ENCODE measurements at regions not wholly inside any gene's neighbourhood (a gene's known extent, or its start where the extent isn't known, plus 50 kb on each side); places are given as distances from the start of the nearest gene placed in this dataset.

DNA sequence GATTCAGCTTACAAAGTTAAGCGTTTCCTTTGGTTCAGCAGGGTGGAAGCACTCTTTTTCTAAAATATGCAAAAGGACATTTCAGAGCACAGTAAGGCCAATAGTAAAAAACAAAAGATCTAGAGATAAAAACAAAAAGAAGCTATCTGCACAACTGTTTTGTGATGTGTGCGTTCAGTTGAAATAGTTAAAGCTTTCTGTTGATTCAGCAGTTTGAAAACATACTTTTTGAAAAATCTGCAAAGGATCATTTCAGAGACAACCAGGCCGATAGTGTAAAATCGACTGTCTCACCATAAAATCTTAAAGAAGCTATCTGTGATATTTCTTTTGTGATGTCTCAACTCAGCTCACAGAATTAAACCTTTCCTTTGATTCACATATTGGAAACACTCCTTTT lies 300.0 kb upstream of the ALG10B start:
- Histone ChIP-seq H3K4me1 (ENCODE audit: control insufficient read depth in 1 of 2, insufficient read depth in 2 of 2, low read length in 2 of 2) (no peaks in the 10 kb centered on the region), H3K36me3 (ENCODE audit: control insufficient read depth in 1 of 2, insufficient read depth in 2 of 2, low read length in 1 of 2) (no peaks in the 10 kb centered on the region), H3K27ac (ENCODE audit: low read depth in 1 of 2, low read length in 2 of 2) (no peak overlapping the region), H3K4me3 (ENCODE audit: low read length in 2 of 2) (no peak overlapping the region), H3K9me3 (ENCODE audit: control insufficient read depth, low read length) (no peaks in the 10 kb centered on the region), H3K27me3 (ENCODE audit: control insufficient read depth in 1 of 2, insufficient read depth in 2 of 2, low read length in 1 of 2) (no peaks in the 10 kb centered on the region)
- DNase-seq (no peak), ATAC-seq (ENCODE audit: low FRiP score) (no peak)
- intact Hi-C loops (cut with DNase I), result no loop called here
- WGBS, 2 donors, result 57 to 69% methylated on average over 4 of the region's 4 CpGs

DNA sequence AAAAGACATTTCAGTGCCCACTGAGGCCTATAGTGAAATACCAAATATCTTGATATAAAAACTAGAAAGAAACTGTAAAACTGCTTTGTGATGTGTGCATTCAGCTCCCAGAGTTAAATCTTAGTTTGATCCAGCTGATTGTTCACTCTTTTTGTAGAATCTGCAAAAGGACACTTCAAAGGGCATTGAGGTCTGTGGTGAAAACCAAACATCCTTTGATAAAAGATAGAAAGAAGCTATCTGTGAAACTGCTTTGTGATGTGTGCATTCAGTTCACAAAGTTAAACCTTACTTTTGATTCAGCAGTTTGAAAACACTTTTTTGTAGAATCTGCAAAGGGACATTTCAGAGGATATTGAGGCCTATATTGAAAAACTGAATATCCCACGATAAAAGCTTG lies 290.7 kb upstream of the ALG10B start:
- Histone ChIP-seq H3K27ac (ENCODE audit: low read depth in 1 of 2, low read length in 2 of 2) (no peak overlapping the region), H3K27me3 (ENCODE audit: control insufficient read depth in 1 of 2, insufficient read depth in 2 of 2, low read length in 1 of 2) (peaks cover 0 to 2% of the 10 kb centered on the region in 2 donors), H3K9me3 (ENCODE audit: control insufficient read depth, low read length) (peaks cover 3% of the 10 kb centered on the region), H3K4me1 (ENCODE audit: control insufficient read depth in 1 of 2, insufficient read depth in 2 of 2, low read length in 2 of 2) (no peaks in the 10 kb centered on the region), H3K4me3 (ENCODE audit: low read length in 2 of 2) (no peak overlapping the region), H3K36me3 (ENCODE audit: control insufficient read depth in 1 of 2, insufficient read depth in 2 of 2, low read length in 1 of 2) (no peaks in the 10 kb centered on the region)
- intact Hi-C loops (cut with DNase I), result no loop called here
- ATAC-seq (ENCODE audit: low FRiP score) (no peak), DNase-seq (no peak)
- WGBS, 2 donors, result 29 to 30% methylated on average over 1 of the region's 1 CpG

GRCh38 chr12:38053113-38053512 lies 263.5 kb upstream of the ALG10B start:
- intact Hi-C loops (cut with DNase I), result no loop called here
- WGBS, 2 donors, result 51 to 61% methylated on average over 16 of the region's 16 CpGs
- DNase-seq (no peak), ATAC-seq (ENCODE audit: low FRiP score) (no peak)
- no peak overlapping the region for H3K4me3 ChIP-seq (ENCODE audit: low read length in 2 of 2)
- H3K4me1 ChIP-seq (ENCODE audit: control insufficient read depth in 1 of 2, insufficient read depth in 2 of 2, low read length in 2 of 2), result no peaks in the 10 kb centered on the region
- no peaks in the 10 kb centered on the region for H3K27me3 ChIP-seq (ENCODE audit: control insufficient read depth in 1 of 2, insufficient read depth in 2 of 2, low read length in 1 of 2)
- no peaks in the 10 kb centered on the region for H3K36me3 ChIP-seq (ENCODE audit: control insufficient read depth in 1 of 2, insufficient read depth in 2 of 2, low read length in 1 of 2)
- H3K9me3 ChIP-seq (ENCODE audit: control insufficient read depth, low read length), result no peaks in the 10 kb centered on the region
- H3K27ac ChIP-seq (ENCODE audit: low read depth in 1 of 2, low read length in 2 of 2), result no peak overlapping the region

- no peak overlapping the region for H3K27ac ChIP-seq (ENCODE audit: low read depth in 1 of 2, low read length in 2 of 2)
- no peaks in the 10 kb centered on the region for H3K27me3 ChIP-seq (ENCODE audit: control insufficient read depth in 1 of 2, insufficient read depth in 2 of 2, low read length in 1 of 2)
- no peaks in the 10 kb centered on the region for H3K36me3 ChIP-seq (ENCODE audit: control insufficient read depth in 1 of 2, insufficient read depth in 2 of 2, low read length in 1 of 2)
- H3K4me1 ChIP-seq (ENCODE audit: control insufficient read depth in 1 of 2, insufficient read depth in 2 of 2, low read length in 2 of 2), result no peaks in the 10 kb centered on the region
- no peak overlapping the region for H3K4me3 ChIP-seq (ENCODE audit: low read length in 2 of 2)
- DNase-seq (no peak), ATAC-seq (ENCODE audit: low FRiP score) (no peak)
- intact Hi-C loops (cut with DNase I), result no loop called here
- no peaks in the 10 kb centered on the region for H3K9me3 ChIP-seq (ENCODE audit: control insufficient read depth, low read length)
- WGBS, 2 donors, result 63 to 64% methylated on average over 34 of the region's 34 CpGs
These were observed 262.7 kb upstream of the ALG10B start for GRCh38 chr12:38053655-38054464.

DNA sequence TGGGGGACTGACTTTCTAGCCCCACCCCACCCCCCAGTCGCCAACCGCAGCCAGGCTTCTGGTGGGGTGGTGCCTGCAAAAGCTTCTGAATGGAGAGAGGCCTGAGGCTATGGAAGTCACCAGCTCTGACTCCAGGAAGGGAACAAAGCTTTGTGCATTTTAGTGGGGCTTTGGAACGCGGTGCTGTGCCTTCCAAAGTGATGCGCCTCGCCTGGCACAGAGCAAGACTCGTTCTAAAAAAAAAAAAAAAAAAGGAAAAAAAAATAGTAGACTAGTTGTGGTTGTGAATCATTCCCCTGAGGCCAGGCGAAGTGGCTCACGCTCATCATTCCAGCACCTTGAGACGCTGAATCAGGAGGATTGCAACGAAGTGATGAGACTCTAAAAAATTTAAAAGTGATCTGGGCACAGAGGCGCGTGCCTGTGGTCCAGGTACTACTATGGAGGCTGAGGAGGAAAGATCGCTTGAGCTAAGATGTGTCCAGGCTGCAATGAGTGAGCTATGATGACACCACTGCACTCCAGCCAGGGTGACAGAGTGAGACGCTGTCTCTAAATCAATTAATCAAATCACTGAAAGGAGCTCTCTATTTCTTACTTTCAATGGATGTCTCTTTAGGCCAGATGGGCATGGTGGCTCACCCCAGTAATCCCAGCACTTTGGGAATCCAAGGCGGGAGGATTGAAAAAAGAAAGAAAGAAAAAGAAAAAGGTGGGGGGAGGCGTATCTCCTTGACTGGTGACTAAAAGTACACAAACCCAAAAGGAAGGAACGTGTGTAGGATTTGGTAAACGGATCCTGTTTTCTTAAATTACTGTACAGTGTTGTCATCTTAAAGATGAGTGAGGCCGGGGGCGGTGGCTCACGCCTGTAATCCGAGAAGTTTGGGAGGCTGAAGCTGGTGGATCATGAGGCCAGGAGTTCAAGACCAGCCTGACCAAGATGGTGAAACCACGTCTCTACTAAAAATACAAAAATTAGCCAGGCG lies 259.6 kb upstream of the ALG10B start:
- DNase-seq (no peak), ATAC-seq (ENCODE audit: low FRiP score) (no peak)
- Histone ChIP-seq H3K4me1 (ENCODE audit: control insufficient read depth in 1 of 2, insufficient read depth in 2 of 2, low read length in 2 of 2) (no peaks in the 10 kb centered on the region), H3K4me3 (ENCODE audit: low read length in 2 of 2) (no peak overlapping the region), H3K27ac (ENCODE audit: low read depth in 1 of 2, low read length in 2 of 2) (no peak overlapping the region), H3K36me3 (ENCODE audit: control insufficient read depth in 1 of 2, insufficient read depth in 2 of 2, low read length in 1 of 2) (no peaks in the 10 kb centered on the region), H3K27me3 (ENCODE audit: control insufficient read depth in 1 of 2, insufficient read depth in 2 of 2, low read length in 1 of 2) (no peaks in the 10 kb centered on the region), H3K9me3 (ENCODE audit: control insufficient read depth, low read length) (no peaks in the 10 kb centered on the region)
- intact Hi-C loops (cut with DNase I), result no loop called here
- WGBS, 2 donors, result 75 to 78% methylated on average over 25 of the region's 25 CpGs

DNA sequence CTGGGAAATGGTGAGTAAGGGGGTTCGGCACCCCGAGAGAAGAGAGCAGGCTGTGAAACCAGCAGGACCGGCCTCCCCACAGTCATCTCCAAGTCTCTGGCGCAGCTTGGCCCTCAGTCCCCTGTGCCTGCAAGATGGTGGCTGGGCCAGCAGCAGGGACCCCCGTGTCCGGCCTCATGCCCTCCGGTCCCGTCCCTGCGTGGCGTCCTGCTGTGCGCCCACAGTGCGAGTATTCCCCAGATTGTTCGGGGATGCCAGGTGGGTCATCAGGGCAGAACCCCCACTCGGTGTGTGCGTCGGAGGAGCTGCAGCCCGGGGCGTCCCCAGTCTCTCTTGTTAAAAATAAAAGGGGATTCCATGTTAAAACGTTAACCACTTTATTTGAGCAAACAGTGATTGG lies 216.9 kb upstream of the ALG10B start:
- Histone ChIP-seq H3K27ac (ENCODE audit: low read depth in 1 of 2, low read length in 2 of 2) (no peak overlapping the region), H3K9me3 (ENCODE audit: control insufficient read depth, low read length) (no peaks in the 10 kb centered on the region), H3K4me3 (ENCODE audit: low read length in 2 of 2) (no peak overlapping the region), H3K4me1 (ENCODE audit: control insufficient read depth in 1 of 2, insufficient read depth in 2 of 2, low read length in 2 of 2) (no peaks in the 10 kb centered on the region), H3K36me3 (ENCODE audit: control insufficient read depth in 1 of 2, insufficient read depth in 2 of 2, low read length in 1 of 2) (no peaks in the 10 kb centered on the region), H3K27me3 (ENCODE audit: control insufficient read depth in 1 of 2, insufficient read depth in 2 of 2, low read length in 1 of 2) (no peaks in the 10 kb centered on the region)
- WGBS, 2 donors, result 91% methylated on average over 19 of the region's 19 CpGs
- no peak for DNase-seq
- intact Hi-C loops (cut with DNase I), result no loop called here
- ATAC-seq (ENCODE audit: low FRiP score), result peak; percentile 26

DNA sequence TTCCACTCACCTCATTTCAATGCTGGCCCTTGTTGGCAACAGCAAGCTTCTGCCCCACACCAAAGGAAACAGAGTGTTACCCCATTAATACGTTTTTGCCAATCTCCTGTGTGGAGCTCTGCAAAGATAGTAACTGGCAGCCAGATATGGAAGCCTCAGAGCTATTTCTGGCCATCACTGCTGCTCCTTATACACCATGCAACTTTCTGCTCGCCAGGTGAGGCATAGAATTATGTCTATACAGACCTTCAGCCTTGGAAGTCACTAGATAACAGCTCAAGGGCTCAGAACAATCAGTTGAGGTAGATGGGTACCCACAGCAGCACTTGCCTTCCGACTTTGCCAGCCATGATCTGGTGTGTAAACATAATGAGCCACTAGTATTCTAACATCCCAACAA lies 214.8 kb upstream of the ALG10B start:
- Histone ChIP-seq H3K27me3 (ENCODE audit: control insufficient read depth in 1 of 2, insufficient read depth in 2 of 2, low read length in 1 of 2) (no peaks in the 10 kb centered on the region), H3K4me3 (ENCODE audit: low read length in 2 of 2) (no peak overlapping the region), H3K27ac (ENCODE audit: low read depth in 1 of 2, low read length in 2 of 2) (no peak overlapping the region), H3K36me3 (ENCODE audit: control insufficient read depth in 1 of 2, insufficient read depth in 2 of 2, low read length in 1 of 2) (no peaks in the 10 kb centered on the region), H3K4me1 (ENCODE audit: control insufficient read depth in 1 of 2, insufficient read depth in 2 of 2, low read length in 2 of 2) (no peaks in the 10 kb centered on the region), H3K9me3 (ENCODE audit: control insufficient read depth, low read length) (no peaks in the 10 kb centered on the region)
- ATAC-seq (ENCODE audit: low FRiP score) (no peak), DNase-seq (no peak)
- WGBS, 2 donors, result 16 to 21% methylated on average over 3 of the region's 3 CpGs
- intact Hi-C loops (cut with DNase I), result no loop called here

- DNase-seq (no peak), ATAC-seq (ENCODE audit: low FRiP score) (no peak)
- no peak overlapping the region for H3K4me3 ChIP-seq (ENCODE audit: low read length in 2 of 2)
- no peaks in the 10 kb centered on the region for H3K9me3 ChIP-seq (ENCODE audit: control insufficient read depth, low read length)
- H3K27me3 ChIP-seq (ENCODE audit: control insufficient read depth in 1 of 2, insufficient read depth in 2 of 2, low read length in 1 of 2), result no peaks in the 10 kb centered on the region
- intact Hi-C loops (cut with DNase I), result no loop called here
- no peaks in the 10 kb centered on the region for H3K4me1 ChIP-seq (ENCODE audit: control insufficient read depth in 1 of 2, insufficient read depth in 2 of 2, low read length in 2 of 2)
- H3K27ac ChIP-seq (ENCODE audit: low read depth in 1 of 2, low read length in 2 of 2), result no peak overlapping the region
- H3K36me3 ChIP-seq (ENCODE audit: control insufficient read depth in 1 of 2, insufficient read depth in 2 of 2, low read length in 1 of 2), result no peaks in the 10 kb centered on the region
These were observed 214.4 kb upstream of the ALG10B start for GRCh38 chr12:38102197-38102596.

All from aorta (tissue), 5 donors.